HEK293 (cell line): ENCODE measurements at regions not wholly inside any gene's neighbourhood (a gene's known extent, or its start where the extent isn't known, plus 50 kb on each side); places are given as distances from the start of the nearest gene placed in this dataset.

ENCODE experiments used
- PBX3 ChIP-seq: sonication (generic); formaldehyde crosslinking; IDR thresholded peaks from 2 replicates; pipeline ENCODE4 v1.8.1; 2022; ENCODE audit warnings: mild to moderate bottlenecking, moderate library complexity, missing genetic modification reagents
- RBAK ChIP-seq: fragments of 450-650 bp; formaldehyde crosslinking; IDR thresholded peaks from 2 replicates; pipeline ENCODE4 v1.5.1; 2016; ENCODE audit warnings: missing biosample characterization, missing genetic modification characterization
- REST ChIP-seq: fragments of 450-650 bp; formaldehyde crosslinking; IDR thresholded peaks from 2 replicates; pipeline ENCODE4 v1.5.1; 2016; ENCODE audit warnings: missing biosample characterization, missing genetic modification characterization
- ZNF19 ChIP-seq: fragments of 450-650 bp; formaldehyde crosslinking; IDR thresholded peaks from 2 replicates; pipeline ENCODE4; 2016; ENCODE audit warnings: missing biosample characterization, missing genetic modification characterization, low read depth

- TF ChIP-seq PBX3 = no peak
- TF ChIP-seq RBAK (tag by site-specific recombination) = no peak
- TF ChIP-seq REST (tag by site-specific recombination) = no peak
- TF ChIP-seq ZNF19 (tag by site-specific recombination) = no peak
Observed at GRCh38 chr5:145543968-145544367, 291.2 kb downstream of the PRELID2 start.
